ENCODE measurements at regions not wholly inside any gene's neighbourhood (a gene's known extent, or its start where the extent isn't known, plus 50 kb on each side); places are given as distances from the start of the nearest gene placed in this dataset.
A peak's percentile ranks its signal among the peaks of the same experiment; 100 is the strongest.
"Not testable (repeated sequence)": the region's sequence is repeated elsewhere in the genome, so short reads cannot be mapped to it uniquely, and the experiment has no call there.

DNA sequence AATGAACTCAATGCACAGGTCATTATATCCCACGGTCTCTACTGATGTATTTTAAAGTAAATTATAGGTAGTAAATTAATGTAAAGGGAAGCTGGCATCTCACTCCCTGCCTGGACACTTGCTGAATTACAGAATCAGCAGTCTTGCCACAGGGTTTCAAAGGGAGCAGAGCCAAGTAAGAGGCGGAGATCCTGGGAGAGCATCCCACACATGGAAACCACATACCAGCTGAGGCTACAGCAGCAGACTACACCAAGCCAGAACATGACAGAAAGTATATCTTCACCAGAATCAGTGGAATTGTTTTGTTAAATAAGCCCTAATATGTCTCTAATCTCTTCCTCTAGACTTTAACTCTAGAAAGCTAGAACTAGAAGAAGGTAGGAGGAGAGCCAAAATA lies 1689.2 kb upstream of the WWC1 start:
- TF ChIP-seq, protein P1, sequence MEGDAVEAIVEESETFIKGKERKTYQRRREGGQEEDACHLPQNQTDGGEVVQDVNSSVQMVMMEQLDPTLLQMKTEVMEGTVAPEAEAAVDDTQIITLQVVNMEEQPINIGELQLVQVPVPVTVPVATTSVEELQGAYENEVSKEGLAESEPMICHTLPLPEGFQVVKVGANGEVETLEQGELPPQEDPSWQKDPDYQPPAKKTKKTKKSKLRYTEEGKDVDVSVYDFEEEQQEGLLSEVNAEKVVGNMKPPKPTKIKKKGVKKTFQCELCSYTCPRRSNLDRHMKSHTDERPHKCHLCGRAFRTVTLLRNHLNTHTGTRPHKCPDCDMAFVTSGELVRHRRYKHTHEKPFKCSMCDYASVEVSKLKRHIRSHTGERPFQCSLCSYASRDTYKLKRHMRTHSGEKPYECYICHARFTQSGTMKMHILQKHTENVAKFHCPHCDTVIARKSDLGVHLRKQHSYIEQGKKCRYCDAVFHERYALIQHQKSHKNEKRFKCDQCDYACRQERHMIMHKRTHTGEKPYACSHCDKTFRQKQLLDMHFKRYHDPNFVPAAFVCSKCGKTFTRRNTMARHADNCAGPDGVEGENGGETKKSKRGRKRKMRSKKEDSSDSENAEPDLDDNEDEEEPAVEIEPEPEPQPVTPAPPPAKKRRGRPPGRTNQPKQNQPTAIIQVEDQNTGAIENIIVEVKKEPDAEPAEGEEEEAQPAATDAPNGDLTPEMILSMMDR (conservative IDR thresholded peaks at IDR 0.05; ENCODE audit: low read depth, low read length): no peak
- no peak overlapping the region for H3K4me3 ChIP-seq (ENCODE audit: low read length)
- DNase-seq (ENCODE audit: low read depth): no peak

DNA sequence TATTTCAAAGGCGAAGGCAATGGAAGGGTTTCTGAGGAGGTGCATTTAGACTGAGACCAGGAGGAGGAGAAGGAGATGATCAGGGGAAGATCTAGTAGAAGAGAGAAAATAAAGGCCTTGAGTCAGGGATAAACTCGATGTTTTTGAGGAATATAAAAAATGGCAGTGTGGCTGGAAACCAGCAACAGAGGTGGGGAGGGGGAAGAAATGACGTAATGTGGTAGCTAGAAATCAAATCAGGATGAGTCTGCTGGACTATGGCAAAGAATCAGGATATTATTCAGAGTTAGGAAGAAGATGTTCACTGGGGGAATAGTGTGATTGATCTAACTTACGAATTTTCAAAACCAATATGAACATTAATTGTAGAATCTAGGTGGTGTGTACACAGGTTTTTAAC lies 1673.9 kb upstream of the WWC1 start:
- H3K4me3 ChIP-seq (ENCODE audit: low read length): no peak overlapping the region
- DNase-seq (ENCODE audit: low read depth): no peak
- TF ChIP-seq, protein P1 (conservative IDR thresholded peaks at IDR 0.05; ENCODE audit: low read depth, low read length): no peak

DNA sequence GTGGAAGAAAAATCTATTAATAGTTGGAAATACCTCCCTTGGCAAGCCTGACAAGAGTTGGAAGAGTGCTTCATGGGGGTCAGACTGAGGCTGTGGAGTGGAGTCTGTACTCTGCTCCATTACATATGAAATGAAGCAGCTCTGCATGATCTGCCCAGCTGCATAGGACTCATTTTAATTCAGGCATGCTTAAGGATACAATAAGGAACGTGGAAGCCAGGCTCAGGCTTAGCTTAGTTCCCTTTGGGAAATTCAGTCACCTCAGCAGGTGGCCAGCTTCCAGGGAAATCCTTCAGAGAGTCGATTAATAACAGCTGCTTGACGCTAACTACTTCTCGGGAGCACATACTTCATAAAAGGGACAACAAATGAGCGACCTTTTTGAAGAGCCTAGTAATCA lies 1672.9 kb upstream of the WWC1 start:
- no peak overlapping the region for H3K4me3 ChIP-seq (ENCODE audit: low read length)
- DNase-seq (ENCODE audit: low read depth): no peak
- TF ChIP-seq, protein P1 (conservative IDR thresholded peaks at IDR 0.05; ENCODE audit: low read depth, low read length): no peak

DNA sequence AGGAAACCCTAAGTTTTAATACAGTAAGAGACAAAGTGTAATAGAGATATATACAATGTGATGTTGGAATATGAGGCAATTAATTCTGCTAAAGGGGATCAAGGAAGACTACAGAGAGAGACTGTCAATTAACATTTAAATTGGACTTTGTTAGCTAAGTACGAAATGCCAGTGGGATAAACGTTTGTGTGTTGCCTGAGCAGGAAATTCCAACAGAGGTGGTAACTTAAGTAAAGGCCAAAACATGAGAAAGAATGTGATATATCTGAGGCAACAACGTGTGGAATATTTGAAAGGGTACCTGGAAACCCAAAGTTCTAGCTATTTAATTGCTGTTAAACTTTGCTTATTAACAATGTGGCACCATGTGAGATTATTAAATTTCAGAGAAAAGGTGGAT lies 1666.9 kb upstream of the WWC1 start:
- TF ChIP-seq, protein P1 (conservative IDR thresholded peaks at IDR 0.05; ENCODE audit: low read depth, low read length): no peak
- H3K4me3 ChIP-seq (ENCODE audit: low read length): no peak overlapping the region
- peak; percentile 52 for DNase-seq (ENCODE audit: low read depth)

DNA sequence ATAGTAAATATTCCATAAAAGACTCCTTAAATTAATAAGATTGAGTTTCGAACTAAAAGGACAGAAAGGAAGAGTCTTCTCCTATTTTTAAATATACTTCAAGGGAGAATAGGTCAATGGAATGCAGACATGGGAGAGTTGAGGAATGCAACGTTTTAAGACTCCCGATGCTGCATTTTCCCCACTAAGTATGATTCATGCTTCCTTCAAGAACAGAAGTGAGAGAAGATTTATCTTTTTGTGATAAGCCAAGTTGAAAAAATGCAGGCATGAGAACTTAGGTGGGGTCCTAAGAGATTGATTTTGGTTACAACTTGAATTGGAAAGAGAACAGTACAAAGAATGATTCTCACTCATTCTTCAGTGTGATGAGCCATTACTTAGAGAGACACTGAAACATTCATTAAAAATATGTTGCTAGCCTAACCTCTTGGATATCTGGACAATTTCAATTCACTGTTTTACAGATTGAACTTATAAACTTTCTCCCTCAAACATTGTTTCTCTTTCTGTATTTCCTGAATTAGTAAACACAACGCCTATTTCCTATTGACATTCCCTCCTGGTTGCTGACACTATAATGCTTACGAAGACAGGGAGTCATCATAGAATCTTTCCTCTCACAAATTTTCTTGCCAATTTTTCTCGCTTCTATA lies 1666.1 kb upstream of the WWC1 start:
- H3K4me3 ChIP-seq (ENCODE audit: low read length): no peak overlapping the region
- DNase-seq (ENCODE audit: low read depth): peak; percentile 50
- TF ChIP-seq, protein P1 (conservative IDR thresholded peaks at IDR 0.05; ENCODE audit: low read depth, low read length): no peak

DNA sequence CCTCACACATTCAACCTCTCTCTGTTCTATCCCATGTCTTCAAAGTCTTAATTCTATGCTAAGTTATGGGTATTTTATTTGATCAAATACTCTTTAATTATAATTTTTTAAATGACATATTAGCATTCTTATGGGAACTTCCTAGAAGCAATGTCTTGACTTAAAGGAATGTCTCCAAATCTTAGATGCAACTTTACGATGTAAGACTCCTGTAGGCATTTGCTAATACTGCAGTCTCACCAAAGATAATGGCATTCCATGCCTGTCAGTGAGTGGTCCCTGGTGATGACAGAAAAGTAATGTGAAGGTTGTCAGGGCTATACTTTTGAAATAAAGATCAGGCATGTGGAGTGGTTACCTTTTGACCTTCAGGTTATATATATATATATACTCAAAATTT lies 1654.2 kb upstream of the WWC1 start:
- DNase-seq (ENCODE audit: low read depth): no peak
- TF ChIP-seq, protein P1 (conservative IDR thresholded peaks at IDR 0.05; ENCODE audit: low read depth, low read length): no peak
- no peak overlapping the region for H3K4me3 ChIP-seq (ENCODE audit: low read length)

DNA sequence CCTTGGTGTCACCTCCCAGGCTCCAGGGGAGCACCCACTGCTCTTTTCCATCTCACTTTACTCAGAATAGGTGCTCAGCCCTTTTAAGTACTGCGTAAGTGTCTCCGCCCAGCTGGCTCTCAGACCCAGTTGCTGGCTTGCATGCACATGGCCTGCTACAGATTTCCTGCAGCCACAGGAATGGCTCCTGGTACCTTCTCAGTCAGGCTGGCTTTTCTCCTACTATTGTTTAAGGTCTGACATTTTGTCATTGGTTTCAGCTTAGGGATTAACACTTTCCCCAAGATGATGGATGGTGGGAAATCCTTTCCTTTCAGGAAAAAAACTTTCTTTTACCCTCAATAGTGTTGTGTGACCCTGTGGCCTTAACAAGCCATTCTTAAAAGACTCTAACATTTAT lies 1652.3 kb upstream of the WWC1 start:
- TF ChIP-seq, protein P1 (conservative IDR thresholded peaks at IDR 0.05; ENCODE audit: low read depth, low read length): no peak
- no peak overlapping the region for H3K4me3 ChIP-seq (ENCODE audit: low read length)
- DNase-seq (ENCODE audit: low read depth): no peak

DNA sequence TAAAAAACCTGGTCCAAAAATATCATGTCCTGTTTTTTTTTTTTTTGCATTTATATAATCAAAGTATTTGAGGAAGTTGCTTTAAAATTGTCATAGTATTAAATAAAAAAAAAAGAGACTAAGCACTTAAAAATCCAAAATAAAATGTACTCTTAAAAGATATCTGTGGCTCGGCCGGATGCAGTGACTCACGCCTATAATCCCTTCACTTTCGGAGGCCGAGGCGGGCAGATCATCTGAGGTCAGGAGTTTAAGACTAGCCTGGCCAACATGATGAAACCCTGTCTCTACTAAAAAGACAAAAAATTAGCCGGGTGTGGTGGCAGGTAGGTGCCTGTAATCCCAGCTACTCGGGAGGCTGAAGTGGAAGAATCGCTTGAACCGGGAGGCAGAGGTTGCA lies 1651.3 kb upstream of the WWC1 start:
- not testable (repeated sequence) for DNase-seq (ENCODE audit: low read depth); H3K4me3 ChIP-seq (ENCODE audit: low read length)
